Lower leg skin (tissue), 4 donors: ENCODE measurements at regions not wholly inside any gene's neighbourhood (a gene's known extent, or its start where the extent isn't known, plus 50 kb on each side); places are given as distances from the start of the nearest gene placed in this dataset.

ENCODE experiments used
- DNase-seq, 2 donors: peaks; one replicate each; pipeline ENCODE4 v3.0.0-alpha.2; 2019; ENCODE audit warnings: low spot score in 2 of 2
- H3K4me3 ChIP-seq: fragments of 200-600 bp; sonication (generic); 2 replicates; pipeline ENCODE4 v1.5.1; 2017; ENCODE audit warnings: mild to moderate bottlenecking, low read depth; ENCODE audit not compliant: poor library complexity, severe bottlenecking
- CTCF ChIP-seq, 3 donors: fragments of 450-650 bp; IDR thresholded peaks; one replicate each; pipeline ENCODE4 v1.5.1; 2016; ENCODE audit warnings: antibody characterized with exemption in 3 of 3, mild to moderate bottlenecking in 3 of 3, moderate library complexity in 2 of 3
- POLR2A ChIP-seq, 2 donors: fragments of 450-650 bp; IDR thresholded peaks; one replicate each; pipeline ENCODE4 v1.6.1; 2016 to 2017; ENCODE audit warnings: antibody characterized with exemption in 2 of 2, mild to moderate bottlenecking in 1 of 2, moderate library complexity in 1 of 2
- WGBS, 2 donors: methylation state at CpG; one replicate each; pipeline ENCODE4 v1.1.5; 2018; 5-methylcytosine and 5-hydroxymethylcytosine counted together
- intact Hi-C: fragments of 100-400 bp; cut with DNase I; formaldehyde crosslinking; loops from one replicate; pipeline ENCODE4 v1.15.0; 2023; ENCODE audit warnings: low total_unique reads

- no peak for TF ChIP-seq CTCF (IDR thresholded peaks at IDR 0.05)
- TF ChIP-seq POLR2A (IDR thresholded peaks at IDR 0.05), result no peak
- H3K4me3 ChIP-seq, result no peak overlapping the region
- DNase-seq, result no peak
- 69 to 75% methylated on average over 6 to 8 of the region's 8 CpGs for WGBS, 2 donors
- intact Hi-C loops, result no loop called here
Observed at GRCh38 chrX:39836802-39837420, 260.8 kb downstream of the BCOR start.

DNA sequence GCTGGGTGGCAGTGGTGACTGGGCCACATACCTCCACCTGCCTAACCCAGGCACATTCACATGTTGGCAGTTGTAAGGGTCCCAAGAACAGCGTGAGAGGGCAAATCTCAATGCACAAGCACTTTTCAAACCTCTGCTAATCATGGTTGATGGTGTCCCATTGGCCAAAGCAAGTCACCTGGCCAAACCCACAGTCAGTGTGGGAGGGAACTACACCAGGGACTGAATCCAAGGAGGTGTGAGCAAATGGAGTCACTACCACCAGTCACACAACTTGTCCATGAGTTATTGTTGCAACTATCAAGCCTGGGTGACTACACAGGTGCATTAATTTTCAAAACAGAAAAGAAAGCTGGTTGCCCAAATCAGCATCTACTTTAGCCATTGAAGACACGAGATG is 260.1 kb downstream of the BCOR start:
- no peak for TF ChIP-seq POLR2A (IDR thresholded peaks at IDR 0.05)
- TF ChIP-seq CTCF (IDR thresholded peaks at IDR 0.05), result no peak
- DNase-seq, result no peak
- 83 to 90% methylated on average over 1 to 2 of the region's 2 CpGs for WGBS, 2 donors
- H3K4me3 ChIP-seq, result no peak overlapping the region
- intact Hi-C loops, result no loop called here

DNA sequence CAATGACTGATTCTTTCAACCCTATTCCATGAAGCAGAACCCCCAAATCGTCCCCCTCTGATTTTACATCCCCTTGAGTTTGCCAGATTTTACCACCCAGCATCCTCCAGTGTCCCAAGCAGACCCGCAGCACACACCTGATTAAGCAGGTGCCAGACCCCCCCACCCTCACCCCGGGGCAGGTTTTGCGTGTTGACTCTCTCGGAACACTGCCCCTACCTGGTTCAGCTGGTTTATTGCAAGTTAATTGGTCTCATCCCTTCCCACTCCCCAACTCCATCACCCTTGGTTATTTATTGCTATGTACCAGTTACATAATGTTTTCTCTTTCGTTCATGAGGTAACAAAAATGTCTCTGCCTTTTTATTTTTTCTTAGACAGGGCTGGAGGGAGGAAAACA is 258.4 kb downstream of the BCOR start:
- intact Hi-C loops, result no loop called here
- no peak for DNase-seq
- WGBS, 2 donors, result 48 to 66% methylated on average over 6 of the region's 6 CpGs
- no peak overlapping the region for H3K4me3 ChIP-seq
- no peak for TF ChIP-seq POLR2A (IDR thresholded peaks at IDR 0.05)

DNA sequence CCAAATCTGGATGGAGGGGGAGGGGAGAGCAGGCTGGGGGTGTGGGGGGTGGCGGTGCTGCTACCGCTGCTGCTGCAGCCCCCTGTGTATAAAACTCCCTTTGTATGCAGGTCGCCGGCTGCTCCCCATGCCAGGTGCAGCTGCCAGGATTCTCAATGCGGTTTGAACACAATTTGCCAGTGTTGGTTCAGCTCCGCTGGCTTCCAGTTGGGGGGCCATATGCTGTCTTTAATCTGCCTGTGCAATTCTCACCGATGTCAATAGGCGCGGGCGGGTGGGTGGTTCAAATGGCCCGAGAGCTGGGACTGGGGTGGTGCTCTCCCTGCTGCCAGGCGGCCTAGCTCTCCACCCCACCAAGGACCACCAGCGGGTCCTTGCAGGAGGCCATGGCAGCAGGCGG is 257.6 kb downstream of the BCOR start:
- no peak overlapping the region for H3K4me3 ChIP-seq
- 80 to 97% methylated on average over 6 to 13 of the region's 14 CpGs for WGBS, 2 donors
- no peak for DNase-seq
- TF ChIP-seq CTCF (IDR thresholded peaks at IDR 0.05) (no peak), POLR2A (IDR thresholded peaks at IDR 0.05) (no peak)
- intact Hi-C loops, result no loop called here

- H3K4me3 ChIP-seq, result no peak overlapping the region
- TF ChIP-seq CTCF (IDR thresholded peaks at IDR 0.05) (no peak), POLR2A (IDR thresholded peaks at IDR 0.05) (no peak)
- intact Hi-C loops, result no loop called here
- no peak for DNase-seq
- 64 to 77% methylated on average over 12 to 20 of the region's 20 CpGs for WGBS, 2 donors
Observed at GRCh38 chrX:39840581-39841093, 257.1 kb downstream of the BCOR start.

DNA sequence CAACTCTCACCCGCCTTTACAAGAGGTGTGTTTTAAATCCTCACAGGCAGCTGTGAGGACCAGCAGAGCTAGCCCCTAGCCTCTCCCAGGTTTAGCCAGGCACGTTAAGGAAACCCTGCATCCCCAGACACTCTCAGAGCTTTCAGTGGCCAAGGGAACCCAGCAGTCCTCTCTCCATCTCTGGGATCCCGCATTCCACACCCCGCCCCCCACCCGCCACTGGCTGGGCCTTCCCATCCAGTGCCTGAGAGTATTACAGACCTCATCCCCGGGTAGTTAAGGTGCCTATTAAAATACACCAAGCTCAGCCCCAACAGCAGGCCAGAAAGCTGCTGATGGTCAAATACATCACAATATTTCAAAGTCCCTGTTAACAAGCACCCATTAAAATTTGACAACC is 256.2 kb downstream of the BCOR start:
- TF ChIP-seq POLR2A (IDR thresholded peaks at IDR 0.05) (no peak), CTCF (IDR thresholded peaks at IDR 0.05) (no peak)
- H3K4me3 ChIP-seq, result no peak overlapping the region
- 68 to 92% methylated on average over 2 to 6 of the region's 6 CpGs for WGBS, 2 donors
- DNase-seq, result no peak
- intact Hi-C loops, result no loop called here
